ENCODE measurements at regions not wholly inside any gene's neighbourhood (a gene's known extent, or its start where the extent isn't known, plus 50 kb on each side); places are given as distances from the start of the nearest gene placed in this dataset.

- no peak for TF ChIP-seq ZFX (IDR thresholded peaks at IDR 0.05)
- TF ChIP-seq, protein P1, sequence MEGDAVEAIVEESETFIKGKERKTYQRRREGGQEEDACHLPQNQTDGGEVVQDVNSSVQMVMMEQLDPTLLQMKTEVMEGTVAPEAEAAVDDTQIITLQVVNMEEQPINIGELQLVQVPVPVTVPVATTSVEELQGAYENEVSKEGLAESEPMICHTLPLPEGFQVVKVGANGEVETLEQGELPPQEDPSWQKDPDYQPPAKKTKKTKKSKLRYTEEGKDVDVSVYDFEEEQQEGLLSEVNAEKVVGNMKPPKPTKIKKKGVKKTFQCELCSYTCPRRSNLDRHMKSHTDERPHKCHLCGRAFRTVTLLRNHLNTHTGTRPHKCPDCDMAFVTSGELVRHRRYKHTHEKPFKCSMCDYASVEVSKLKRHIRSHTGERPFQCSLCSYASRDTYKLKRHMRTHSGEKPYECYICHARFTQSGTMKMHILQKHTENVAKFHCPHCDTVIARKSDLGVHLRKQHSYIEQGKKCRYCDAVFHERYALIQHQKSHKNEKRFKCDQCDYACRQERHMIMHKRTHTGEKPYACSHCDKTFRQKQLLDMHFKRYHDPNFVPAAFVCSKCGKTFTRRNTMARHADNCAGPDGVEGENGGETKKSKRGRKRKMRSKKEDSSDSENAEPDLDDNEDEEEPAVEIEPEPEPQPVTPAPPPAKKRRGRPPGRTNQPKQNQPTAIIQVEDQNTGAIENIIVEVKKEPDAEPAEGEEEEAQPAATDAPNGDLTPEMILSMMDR (conservative IDR thresholded peaks at IDR 0.05), result no peak
- no peak overlapping the region for H3K27ac ChIP-seq
Observed at GRCh38 chr12:107344035-107344808, 250.9 kb upstream of the CRY1 start.

GRCh38 chr12:107347261-107347660 lies 253.9 kb upstream of the CRY1 start:
- no peak overlapping the region for H3K27ac ChIP-seq
- TF ChIP-seq, protein P1 (conservative IDR thresholded peaks at IDR 0.05), result no peak
- TF ChIP-seq ZFX (IDR thresholded peaks at IDR 0.05), result no peak

DNA sequence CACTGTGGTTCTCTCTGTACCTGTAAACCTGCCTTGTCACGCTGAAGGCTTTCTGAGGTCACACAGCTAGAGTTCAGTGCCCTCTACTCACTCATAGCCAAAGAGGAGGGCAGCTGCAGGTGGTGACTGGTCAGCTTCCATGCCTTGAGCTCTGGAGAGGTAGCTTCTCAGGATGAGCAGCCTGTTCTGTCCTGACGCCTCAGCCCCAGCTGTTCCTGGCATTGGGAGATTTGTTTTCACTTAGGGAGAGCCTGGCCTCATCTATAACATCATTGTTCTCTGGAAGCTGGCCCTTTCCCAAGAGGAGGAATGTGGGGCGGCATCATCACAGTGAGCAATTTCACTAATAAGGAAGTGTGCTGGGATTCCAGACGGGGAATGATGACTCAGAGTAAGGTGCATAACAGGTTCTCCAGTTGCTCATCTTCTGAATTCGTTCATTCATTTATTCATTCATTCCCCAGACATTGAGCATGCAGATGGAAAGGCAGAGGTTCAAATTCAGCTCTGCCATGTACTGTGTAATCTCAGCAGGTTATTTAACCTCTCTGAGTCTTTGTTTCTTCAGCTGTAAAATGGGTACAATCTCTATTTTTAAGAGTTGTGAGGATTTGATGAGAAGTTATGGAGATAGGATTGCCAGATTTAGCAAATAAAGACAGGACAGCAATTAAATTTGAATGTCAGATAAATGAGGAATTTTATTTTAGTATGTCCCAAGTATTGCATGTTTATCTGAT lies 255.8 kb upstream of the CRY1 start:
- peak overlapping the region; percentile 46 for H3K27ac ChIP-seq
- TF ChIP-seq ZFX (IDR thresholded peaks at IDR 0.05), result no peak
- TF ChIP-seq, protein P1 (conservative IDR thresholded peaks at IDR 0.05), result no peak

- H3K27ac ChIP-seq, result no peak overlapping the region; the same call in 1 of the 2 replicates
- TF ChIP-seq, protein P1 (conservative IDR thresholded peaks at IDR 0.05), result no peak
- TF ChIP-seq ZFX (IDR thresholded peaks at IDR 0.05), result no peak
Observed at GRCh38 chr12:107349839-107350238, 256.5 kb upstream of the CRY1 start.

DNA sequence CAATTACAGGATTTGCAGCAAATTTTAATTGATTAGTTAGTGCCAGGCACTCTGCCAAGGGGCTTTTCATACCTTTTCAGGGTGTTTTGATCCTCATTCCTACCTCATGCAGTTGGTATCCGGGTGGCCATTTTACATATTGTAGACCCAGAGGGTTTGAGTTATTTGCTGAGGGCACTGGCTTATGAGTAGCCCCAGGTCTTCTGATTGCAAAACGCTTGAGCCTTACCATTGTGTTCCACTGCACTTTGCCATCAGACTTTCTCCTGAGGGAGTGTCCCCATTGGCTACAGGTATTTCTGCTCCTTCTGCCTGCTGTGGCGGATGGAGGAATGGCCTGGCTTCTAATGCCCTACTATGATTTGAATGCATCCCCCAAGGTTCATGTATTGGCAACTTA lies 257.8 kb upstream of the CRY1 start:
- no peak overlapping the region for H3K27ac ChIP-seq
- TF ChIP-seq ZFX (IDR thresholded peaks at IDR 0.05), result no peak
- TF ChIP-seq, protein P1 (conservative IDR thresholded peaks at IDR 0.05), result no peak

DNA sequence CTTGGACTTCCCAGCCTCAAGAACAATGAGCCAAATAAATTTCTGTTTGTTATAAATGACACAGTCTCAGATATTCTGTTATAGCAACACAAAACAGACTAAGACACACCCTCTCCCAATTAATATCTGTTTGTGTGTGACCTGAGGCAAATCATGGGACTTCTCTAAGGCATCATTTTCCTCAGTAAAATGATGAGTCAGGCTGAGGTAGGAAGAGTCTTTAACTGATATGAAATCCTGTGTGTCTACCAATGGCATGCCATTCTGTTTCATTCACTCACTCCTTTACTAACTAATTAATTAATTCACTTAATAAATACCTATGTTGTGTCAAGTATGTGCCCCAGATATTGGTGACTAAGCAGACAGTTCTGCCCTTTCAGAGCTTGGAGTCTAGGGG lies 258.4 kb upstream of the CRY1 start:
- TF ChIP-seq ZFX (IDR thresholded peaks at IDR 0.05), result no peak
- TF ChIP-seq, protein P1 (conservative IDR thresholded peaks at IDR 0.05), result no peak
- no peak overlapping the region for H3K27ac ChIP-seq
